AG09309 (cell line): ENCODE measurements at regions not wholly inside any gene's neighbourhood (a gene's known extent, or its start where the extent isn't known, plus 50 kb on each side); places are given as distances from the start of the nearest gene placed in this dataset.

Experiments
- DNase-seq: peaks from one replicate; pipeline ENCODE4 v3.0.0-alpha.2; 2010; ENCODE audit warnings: low read depth
- H3K4me3 ChIP-seq: 2 replicates; pipeline ENCODE4 v1.5.1; 2011; ENCODE audit warnings: mild to moderate bottlenecking, low read depth, low read length, moderate library complexity; ENCODE audit not compliant: control insufficient read depth
- TF ChIP-seq, protein P1 (sequence below): IDR thresholded peaks from 2 replicates; pipeline ENCODE4 v1.5.1; 2011; ENCODE audit warnings: mild to moderate bottlenecking, low read depth, low read length, inconsistent platforms; ENCODE audit not compliant: insufficient read depth, control insufficient read depth; ENCODE audit errors: missing control alignments

DNA sequence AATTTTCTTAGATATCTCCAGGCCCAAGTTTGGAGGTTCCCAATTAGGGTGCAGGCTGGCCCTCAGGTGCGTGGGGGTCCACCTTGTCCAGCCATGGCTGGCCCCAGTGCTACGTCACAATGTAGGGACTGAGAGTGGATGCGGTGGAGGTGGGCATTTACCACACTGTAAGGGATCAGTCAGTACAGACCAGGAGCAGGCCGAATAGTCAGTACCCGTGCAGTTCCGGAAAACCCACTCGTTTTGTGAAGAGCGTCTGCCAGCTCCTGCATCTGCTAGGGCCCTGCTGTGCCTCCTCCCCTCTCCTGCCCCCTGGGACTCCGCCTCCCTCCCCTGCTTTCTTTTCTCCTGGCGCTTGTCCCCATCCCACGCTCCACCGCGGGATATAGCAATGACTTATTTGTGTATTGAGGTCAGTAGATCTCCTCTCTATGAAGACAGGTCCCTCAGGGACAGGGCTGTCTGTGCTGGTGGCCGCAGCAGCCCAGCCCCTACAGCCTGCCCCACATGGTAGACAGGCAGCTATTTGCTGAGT is 50.4 kb upstream of the SEPTIN5 start:
- no peak for DNase-seq
- TF ChIP-seq, protein P1, sequence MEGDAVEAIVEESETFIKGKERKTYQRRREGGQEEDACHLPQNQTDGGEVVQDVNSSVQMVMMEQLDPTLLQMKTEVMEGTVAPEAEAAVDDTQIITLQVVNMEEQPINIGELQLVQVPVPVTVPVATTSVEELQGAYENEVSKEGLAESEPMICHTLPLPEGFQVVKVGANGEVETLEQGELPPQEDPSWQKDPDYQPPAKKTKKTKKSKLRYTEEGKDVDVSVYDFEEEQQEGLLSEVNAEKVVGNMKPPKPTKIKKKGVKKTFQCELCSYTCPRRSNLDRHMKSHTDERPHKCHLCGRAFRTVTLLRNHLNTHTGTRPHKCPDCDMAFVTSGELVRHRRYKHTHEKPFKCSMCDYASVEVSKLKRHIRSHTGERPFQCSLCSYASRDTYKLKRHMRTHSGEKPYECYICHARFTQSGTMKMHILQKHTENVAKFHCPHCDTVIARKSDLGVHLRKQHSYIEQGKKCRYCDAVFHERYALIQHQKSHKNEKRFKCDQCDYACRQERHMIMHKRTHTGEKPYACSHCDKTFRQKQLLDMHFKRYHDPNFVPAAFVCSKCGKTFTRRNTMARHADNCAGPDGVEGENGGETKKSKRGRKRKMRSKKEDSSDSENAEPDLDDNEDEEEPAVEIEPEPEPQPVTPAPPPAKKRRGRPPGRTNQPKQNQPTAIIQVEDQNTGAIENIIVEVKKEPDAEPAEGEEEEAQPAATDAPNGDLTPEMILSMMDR = no peak
- H3K4me3 ChIP-seq = no peak overlapping the region

DNA sequence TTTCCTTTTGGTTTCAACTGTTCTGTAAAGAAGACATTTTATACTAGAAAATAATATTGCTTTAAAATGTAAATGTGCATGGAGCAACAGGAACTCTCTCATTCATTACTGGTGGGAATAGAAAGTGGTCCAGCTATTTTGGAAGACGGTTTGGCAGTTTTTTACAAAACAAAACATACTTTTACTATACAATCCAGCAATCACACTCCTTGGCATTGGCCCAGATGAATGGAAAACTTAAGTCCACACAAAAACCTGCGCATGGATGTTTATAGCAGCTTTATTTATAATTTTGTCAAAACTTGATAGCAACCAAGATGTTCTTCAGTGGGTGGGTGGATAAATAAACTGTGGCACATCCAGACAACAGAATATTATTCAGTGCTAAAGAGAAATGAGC is 49.9 kb upstream of the SEPTIN5 start:
- H3K4me3 ChIP-seq = no peak overlapping the region
- TF ChIP-seq, protein P1 = no peak
- no peak for DNase-seq
